WTC11 (cell line): ENCODE measurements at regions not wholly inside any gene's neighbourhood (a gene's known extent, or its start where the extent isn't known, plus 50 kb on each side); places are given as distances from the start of the nearest gene placed in this dataset.

Experiments
- ATAC-seq: fragments of 200-7000 bp; cut with Tn5 transposase; 2 replicates; pipeline ENCODE4 v1.10.0; 2021; ENCODE audit warnings: mild to moderate bottlenecking, moderate library complexity
- CTCF ChIA-PET: fragments of 300-600 bp; sonication (Branson Sonifier 250); formaldehyde crosslinking; loops from one replicate; lab custom pipeline; 2021; ENCODE audit warnings: antibody characterized with exemption; lab: Charles Lee
- POLR2A ChIA-PET: fragments of 350-600 bp; sonication (Branson Sonifier 250); formaldehyde crosslinking; loops from one replicate; lab custom pipeline; 2021; ENCODE audit warnings: antibody characterized with exemption; lab: Charles Lee
- DNase-seq: peaks from one replicate; pipeline ENCODE4 v3.0.0; 2021; ENCODE audit warnings: low spot score
- H3K27ac Mint-ChIP-seq: 2 replicates; pipeline ENCODE4 v1.8.0; 2021; ENCODE audit warnings: mixed read lengths
- H3K27me3 Mint-ChIP-seq: 2 replicates; pipeline ENCODE4 v1.8.0; 2021; ENCODE audit warnings: low read depth, mild to moderate bottlenecking, moderate library complexity, mixed read lengths
- H3K36me3 Mint-ChIP-seq: 2 replicates; pipeline ENCODE4 v1.8.0; 2021; ENCODE audit warnings: mixed read lengths
- H3K4me1 Mint-ChIP-seq: 2 replicates; pipeline ENCODE4 v1.8.0; 2022; ENCODE audit warnings: mixed read lengths
- H3K4me3 Mint-ChIP-seq: 2 replicates; pipeline ENCODE4 v1.8.0; 2021; ENCODE audit warnings: mild to moderate bottlenecking, moderate library complexity, mixed read lengths
- H3K9me3 Mint-ChIP-seq: 2 replicates; pipeline ENCODE4 v1.8.0; 2021; ENCODE audit warnings: mixed read lengths
- ATF3 ChIP-seq: sonication (generic); formaldehyde crosslinking; conservative IDR thresholded peaks from 2 replicates; pipeline ENCODE4 v1.8.1; 2022; ENCODE audit warnings: mild to moderate bottlenecking, missing genetic modification reagents
- CTCF ChIP-seq: fragments of 200-600 bp; IDR thresholded peaks from 2 replicates; pipeline ENCODE4 v1.8.0; 2022; ENCODE audit warnings: antibody characterized with exemption
- E2F1 ChIP-seq: sonication (generic); formaldehyde crosslinking; IDR thresholded peaks from 2 replicates; pipeline ENCODE4 v1.8.0; 2022; ENCODE audit warnings: mild to moderate bottlenecking, missing genetic modification reagents
- E2F5 ChIP-seq: sonication (generic); formaldehyde crosslinking; IDR thresholded peaks from 2 replicates; pipeline ENCODE4 v1.8.1; 2022; ENCODE audit warnings: mild to moderate bottlenecking, moderate library complexity, missing genetic modification reagents
- ESRRA ChIP-seq: sonication (generic); formaldehyde crosslinking; IDR thresholded peaks from 2 replicates; pipeline ENCODE4 v1.8.1; 2022; ENCODE audit warnings: mild to moderate bottlenecking, missing genetic modification reagents, borderline replicate concordance
- GTF2I ChIP-seq: fragments of 250-450 bp; sonication (Bioruptor Pico); conservative IDR thresholded peaks from 2 replicates; pipeline ENCODE4 v1.4.0; 2021; ENCODE audit warnings: mild to moderate bottlenecking
- MLX ChIP-seq: sonication (generic); formaldehyde crosslinking; IDR thresholded peaks from 2 replicates; pipeline ENCODE4 v1.8.1; 2023; ENCODE audit warnings: mild to moderate bottlenecking, missing genetic modification reagents, moderate library complexity
- MXD4 ChIP-seq: fragments of 250-450 bp; sonication (Bioruptor Pico); IDR thresholded peaks from 2 replicates; pipeline ENCODE4 v1.8.0; 2021; ENCODE audit warnings: mild to moderate bottlenecking, moderate library complexity, borderline replicate concordance
- MYBL2 ChIP-seq: sonication (generic); formaldehyde crosslinking; IDR thresholded peaks from 2 replicates; pipeline ENCODE4 v1.8.1; 2023; ENCODE audit warnings: mild to moderate bottlenecking, moderate library complexity, missing genetic modification reagents
- NFE2L1 ChIP-seq: sonication (generic); formaldehyde crosslinking; IDR thresholded peaks from 2 replicates; pipeline ENCODE4 v1.8.1; 2023; ENCODE audit warnings: missing genetic modification reagents
- PRDM15 ChIP-seq: sonication (generic); formaldehyde crosslinking; IDR thresholded peaks from 2 replicates; pipeline ENCODE4 v1.8.0; 2022; ENCODE audit warnings: missing genetic modification reagents
- RELA ChIP-seq: sonication (generic); formaldehyde crosslinking; IDR thresholded peaks from 2 replicates; pipeline ENCODE4 v1.8.1; 2022; ENCODE audit warnings: missing genetic modification reagents, mild to moderate bottlenecking, borderline replicate concordance
- SP1 ChIP-seq: sonication (generic); formaldehyde crosslinking; conservative IDR thresholded peaks from 2 replicates; pipeline ENCODE4 v1.8.1; 2022; ENCODE audit warnings: missing genetic modification reagents
- USF1 ChIP-seq: sonication (generic); formaldehyde crosslinking; IDR thresholded peaks from 2 replicates; pipeline ENCODE4 v1.8.0; 2022; ENCODE audit warnings: mild to moderate bottlenecking, missing genetic modification reagents
- ZMAT4 ChIP-seq: fragments of 250-450 bp; sonication (Bioruptor Pico); IDR thresholded peaks from 2 replicates; pipeline ENCODE4 v1.9.0; 2021; ENCODE audit warnings: mild to moderate bottlenecking
- ZNF121 ChIP-seq: sonication (generic); formaldehyde crosslinking; IDR thresholded peaks from 2 replicates; pipeline ENCODE4 v1.8.0; 2023; ENCODE audit warnings: missing genetic modification reagents
- ZNF138 ChIP-seq: sonication (generic); formaldehyde crosslinking; conservative IDR thresholded peaks from 2 replicates; pipeline ENCODE4 v1.8.1; 2022; ENCODE audit warnings: mild to moderate bottlenecking, moderate library complexity, missing genetic modification reagents
- ZNF317 ChIP-seq: sonication (generic); formaldehyde crosslinking; IDR thresholded peaks from 2 replicates; pipeline ENCODE4 v1.8.1; 2023; ENCODE audit warnings: low read depth, mild to moderate bottlenecking, moderate library complexity, missing genetic modification reagents, borderline replicate concordance
- ZNF512 ChIP-seq: sonication (generic); formaldehyde crosslinking; IDR thresholded peaks from 2 replicates; pipeline ENCODE4 v1.8.1; 2022; ENCODE audit warnings: missing genetic modification reagents, borderline replicate concordance
- ZSCAN18 ChIP-seq: fragments of 250-450 bp; sonication (Bioruptor Pico); IDR thresholded peaks from 2 replicates; pipeline ENCODE4 v2.1.2; 2022; ENCODE audit warnings: mild to moderate bottlenecking, moderate library complexity

GRCh38 chr3:144187531-144188210, 216.0 kb downstream of the DIPK2A start (continued):
- TF ChIP-seq PRDM15 (CRISPR knock-in tag) (no peak), ATF3 (CRISPR knock-in tag) (no peak), ZSCAN18 (CRISPR knock-in tag) (no peak), E2F5 (CRISPR knock-in tag) (no peak), GTF2I (CRISPR knock-in tag) (no peak), RELA (CRISPR knock-in tag) (no peak)

GRCh38 chr3:144189044-144189443, 217.4 kb downstream of the DIPK2A start:
- ATAC-seq = peak; percentile 71
- peaks cover 12% of the 10 kb centered on the region for H3K36me3 Mint-ChIP-seq
- peaks cover 15% of the 10 kb centered on the region for H3K4me1 Mint-ChIP-seq
- H3K27ac Mint-ChIP-seq = 0 out of 2 replicates have a peak overlapping the region, but pooled peaks have one; percentile 4
- H3K27me3 Mint-ChIP-seq = no peaks in the 10 kb centered on the region
- CTCF ChIA-PET = no interaction called here
- no peak for DNase-seq
- H3K9me3 Mint-ChIP-seq = peaks cover 30% of the 10 kb centered on the region
- no peak overlapping the region for H3K4me3 Mint-ChIP-seq
- no peak for TF ChIP-seq ATF3 (CRISPR knock-in tag)
- no peak for TF ChIP-seq USF1 (CRISPR knock-in tag)
- TF ChIP-seq E2F1 (CRISPR knock-in tag) = no peak
- no peak for TF ChIP-seq ZNF121
- TF ChIP-seq MXD4 (CRISPR knock-in tag) = no peak
- TF ChIP-seq ZSCAN18 (CRISPR knock-in tag) = no peak
- TF ChIP-seq CTCF = no peak
- no peak for TF ChIP-seq ZNF512 (CRISPR knock-in tag)
- no peak for TF ChIP-seq ZNF138
- no peak for TF ChIP-seq NFE2L1 (CRISPR knock-in tag)
- no peak for TF ChIP-seq ZMAT4
- no peak for TF ChIP-seq ZNF317 (CRISPR knock-in tag)
- TF ChIP-seq SP1 (CRISPR knock-in tag) = no peak
- TF ChIP-seq ESRRA (CRISPR knock-in tag) = no peak
- TF ChIP-seq MLX (CRISPR knock-in tag) = no peak
- no peak for TF ChIP-seq MYBL2 (CRISPR knock-in tag)
- POLR2A ChIA-PET = no interaction called here
